ENCODE measurements at regions not wholly inside any gene's neighbourhood (a gene's known extent, or its start where the extent isn't known, plus 50 kb on each side); places are given as distances from the start of the nearest gene placed in this dataset.

DNA sequence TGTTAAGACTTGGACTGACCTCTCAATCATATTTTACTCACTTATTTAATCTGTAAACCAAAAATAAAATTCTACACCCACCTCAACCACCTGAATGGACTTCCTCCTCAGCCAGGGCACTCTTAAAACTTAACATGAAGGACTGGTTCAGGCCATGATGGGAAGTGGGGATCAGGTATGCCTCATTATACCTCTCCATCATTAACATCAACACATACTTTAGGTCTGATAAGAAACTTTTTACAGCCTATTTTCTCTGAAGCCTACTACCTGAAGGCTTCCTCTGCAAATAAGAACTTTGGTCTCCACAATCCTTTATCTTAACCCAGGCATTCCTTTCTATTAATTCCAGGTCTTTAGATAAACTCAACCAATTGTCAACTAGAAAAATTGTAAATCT, 390.0 kb downstream of the AASDHPPT start:
- Histone ChIP-seq H3K4me3 (ENCODE audit: low read length) (no peak overlapping the region), H3K27me3 (ENCODE audit: insufficient read depth, low read length) (no peaks in the 10 kb centered on the region), H3K27ac (ENCODE audit: low read length) (no peak overlapping the region), H3K36me3 (ENCODE audit: insufficient read depth, low read depth, low read length) (no peaks in the 10 kb centered on the region), H3K9me3 (ENCODE audit: insufficient read depth, low read depth, low read length) (no peaks in the 10 kb centered on the region), H3K4me1 (ENCODE audit: insufficient read depth, low read length) (peaks cover 10% of the 10 kb centered on the region; the same call in 1 of the 2 replicates), H3K9ac (ENCODE audit: low read depth, low read length) (no peak overlapping the region)

DNA sequence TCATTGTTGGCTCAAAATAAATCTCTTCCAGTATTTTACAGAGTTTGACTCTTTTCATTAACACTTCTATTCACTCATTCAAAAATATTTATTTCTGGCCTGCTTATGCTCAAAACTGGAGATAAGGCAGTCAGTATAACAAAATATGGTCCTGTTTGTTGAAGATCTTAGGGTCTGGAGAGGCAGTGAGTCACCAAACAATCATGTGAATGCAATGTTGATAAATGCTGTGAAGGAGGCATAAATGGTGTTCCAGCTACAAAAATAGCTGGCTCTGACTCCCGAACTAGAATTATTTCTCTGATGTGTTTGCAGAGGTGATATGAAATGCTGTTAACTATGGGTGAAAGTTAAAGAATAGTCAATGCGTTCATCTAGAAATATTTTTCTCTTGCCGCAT, 390.6 kb downstream of the AASDHPPT start:
- Histone ChIP-seq H3K27ac (ENCODE audit: low read length) (no peak overlapping the region), H3K9ac (ENCODE audit: low read depth, low read length) (no peak overlapping the region), H3K4me3 (ENCODE audit: low read length) (no peak overlapping the region), H3K4me1 (ENCODE audit: insufficient read depth, low read length) (peaks cover 6% of the 10 kb centered on the region; the same call in 1 of the 2 replicates), H3K9me3 (ENCODE audit: insufficient read depth, low read depth, low read length) (no peaks in the 10 kb centered on the region), H3K36me3 (ENCODE audit: insufficient read depth, low read depth, low read length) (no peaks in the 10 kb centered on the region), H3K27me3 (ENCODE audit: insufficient read depth, low read length) (no peaks in the 10 kb centered on the region)

DNA sequence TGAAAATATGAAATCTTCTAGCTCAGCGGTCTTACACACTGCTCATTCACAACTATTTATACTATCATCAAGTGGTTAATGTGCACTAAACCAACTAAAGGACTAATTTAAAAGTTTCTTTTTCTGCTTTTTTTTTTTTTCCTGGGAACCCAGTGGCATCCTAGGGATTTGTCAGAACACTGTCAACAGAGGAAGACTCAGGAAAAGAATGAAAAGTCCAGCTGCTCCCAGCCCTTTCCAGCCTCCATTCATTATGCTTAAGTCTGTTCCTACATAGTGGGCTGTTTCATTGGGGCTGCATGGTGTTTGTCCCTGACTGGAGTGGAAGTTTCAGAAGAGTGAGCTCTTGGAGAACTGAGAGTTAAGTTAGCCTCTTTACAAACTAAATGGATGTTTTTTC, 391.1 kb downstream of the AASDHPPT start:
- Histone ChIP-seq H3K4me3 (ENCODE audit: low read length) (no peak overlapping the region), H3K9me3 (ENCODE audit: insufficient read depth, low read depth, low read length) (no peaks in the 10 kb centered on the region), H3K27ac (ENCODE audit: low read length) (no peak overlapping the region), H3K36me3 (ENCODE audit: insufficient read depth, low read depth, low read length) (no peaks in the 10 kb centered on the region), H3K4me1 (ENCODE audit: insufficient read depth, low read length) (peaks cover 1% of the 10 kb centered on the region; the same call in 1 of the 2 replicates), H3K27me3 (ENCODE audit: insufficient read depth, low read length) (no peaks in the 10 kb centered on the region), H3K9ac (ENCODE audit: low read depth, low read length) (no peak overlapping the region)

DNA sequence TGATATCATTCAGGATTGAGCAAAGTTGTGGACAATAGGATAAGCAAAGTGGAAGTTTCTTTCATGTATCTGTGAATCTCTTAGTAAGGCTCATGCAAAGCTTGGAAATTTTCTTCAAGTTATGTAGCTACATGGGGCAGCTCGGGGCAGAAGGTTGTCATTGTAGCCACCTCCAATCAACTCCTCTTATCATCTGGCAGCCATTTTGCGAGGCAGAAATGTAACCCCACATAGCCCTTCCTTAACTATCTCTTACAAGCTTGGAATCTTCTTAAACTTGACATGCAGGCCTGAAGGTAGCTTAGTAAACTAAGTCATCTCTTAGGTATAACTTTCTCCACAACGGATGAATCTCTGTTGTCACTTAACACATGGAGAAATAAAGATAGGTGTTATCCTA, 392.8 kb downstream of the AASDHPPT start:
- Histone ChIP-seq H3K4me1 (ENCODE audit: insufficient read depth, low read length) (no peaks in the 10 kb centered on the region), H3K27ac (ENCODE audit: low read length) (no peak overlapping the region), H3K4me3 (ENCODE audit: low read length) (no peak overlapping the region), H3K9ac (ENCODE audit: low read depth, low read length) (no peak overlapping the region), H3K36me3 (ENCODE audit: insufficient read depth, low read depth, low read length) (no peaks in the 10 kb centered on the region), H3K27me3 (ENCODE audit: insufficient read depth, low read length) (no peaks in the 10 kb centered on the region), H3K9me3 (ENCODE audit: insufficient read depth, low read depth, low read length) (no peaks in the 10 kb centered on the region)

DNA sequence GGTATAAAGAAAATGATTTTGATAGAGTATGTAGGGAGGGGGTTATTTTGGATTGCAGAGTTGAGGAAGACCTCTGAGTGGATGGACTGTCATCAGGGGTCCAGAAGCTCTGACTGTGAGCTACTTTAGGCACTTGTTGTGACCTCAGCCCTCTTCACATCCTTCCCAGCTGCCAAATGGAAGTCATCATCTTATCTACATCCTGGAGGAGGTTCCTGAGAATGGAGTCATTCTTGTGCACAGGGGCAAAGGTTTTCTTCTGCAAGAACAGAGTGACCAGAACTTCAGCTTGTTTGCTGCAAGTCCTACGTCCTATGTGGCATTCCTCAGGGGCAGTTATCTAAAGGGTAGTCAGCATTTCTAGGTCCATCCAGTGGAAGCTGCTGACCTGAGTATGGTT, 393.8 kb downstream of the AASDHPPT start:
- H3K4me3 ChIP-seq (ENCODE audit: low read length), result no peak overlapping the region
- no peaks in the 10 kb centered on the region for H3K4me1 ChIP-seq (ENCODE audit: insufficient read depth, low read length)
- H3K27ac ChIP-seq (ENCODE audit: low read length), result no peak overlapping the region
- H3K9ac ChIP-seq (ENCODE audit: low read depth, low read length), result no peak overlapping the region
- H3K27me3 ChIP-seq (ENCODE audit: insufficient read depth, low read length), result no peaks in the 10 kb centered on the region
- H3K9me3 ChIP-seq (ENCODE audit: insufficient read depth, low read depth, low read length), result no peaks in the 10 kb centered on the region
- no peaks in the 10 kb centered on the region for H3K36me3 ChIP-seq (ENCODE audit: insufficient read depth, low read depth, low read length)

DNA sequence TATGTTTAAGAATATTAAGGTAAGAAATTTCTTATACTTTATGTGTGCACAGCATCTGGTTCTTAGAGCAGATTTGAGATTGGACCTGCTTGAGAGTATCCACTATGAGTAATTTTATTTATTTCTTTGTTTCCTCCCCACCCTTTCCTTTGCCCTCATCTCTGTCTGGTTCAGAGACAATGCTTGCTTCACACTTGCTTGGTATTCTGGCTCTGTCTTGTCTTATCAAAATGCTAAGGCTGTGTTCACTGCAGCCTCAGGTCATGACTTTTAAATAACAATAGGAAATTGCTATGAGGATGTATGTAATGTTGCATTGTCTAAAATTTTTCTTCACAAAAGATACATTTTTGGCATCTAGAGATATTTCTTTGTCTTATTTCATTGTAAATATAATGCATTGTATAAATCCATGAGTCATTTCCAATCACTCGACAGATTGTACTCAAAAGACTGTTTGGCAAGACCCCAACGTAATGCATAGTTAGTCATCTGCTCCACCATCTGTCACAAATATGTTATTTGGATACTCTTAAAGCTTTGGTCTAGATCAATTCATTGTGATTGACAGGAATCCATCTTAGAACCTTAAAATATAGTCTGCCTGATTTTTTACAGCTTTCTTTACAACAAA, 395.7 kb downstream of the AASDHPPT start:
- Histone ChIP-seq H3K27ac (ENCODE audit: low read length) (no peak overlapping the region), H3K9me3 (ENCODE audit: insufficient read depth, low read depth, low read length) (no peaks in the 10 kb centered on the region), H3K4me3 (ENCODE audit: low read length) (no peak overlapping the region), H3K9ac (ENCODE audit: low read depth, low read length) (no peak overlapping the region), H3K36me3 (ENCODE audit: insufficient read depth, low read depth, low read length) (no peaks in the 10 kb centered on the region), H3K27me3 (ENCODE audit: insufficient read depth, low read length) (no peaks in the 10 kb centered on the region), H3K4me1 (ENCODE audit: insufficient read depth, low read length) (no peaks in the 10 kb centered on the region)

DNA sequence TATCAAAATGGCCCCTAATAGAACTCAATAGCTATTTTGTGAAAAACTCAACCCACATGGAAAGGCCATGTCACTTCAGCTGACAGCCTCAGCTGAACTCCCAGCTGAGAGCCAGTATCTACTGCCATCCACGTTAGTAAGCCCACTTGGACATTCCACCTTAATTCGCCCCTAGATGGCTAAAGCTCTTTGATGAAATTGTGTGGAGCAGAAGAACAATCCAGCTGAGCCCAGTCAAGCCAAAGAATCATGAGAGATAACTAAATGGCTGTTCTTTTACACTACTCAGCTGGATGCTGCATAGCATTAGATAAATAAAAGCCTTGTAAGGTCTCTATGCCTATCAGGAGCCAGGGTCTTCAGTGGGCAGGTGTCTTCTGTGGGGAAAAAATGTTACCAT, 396.8 kb downstream of the AASDHPPT start:
- no peak overlapping the region for H3K4me3 ChIP-seq (ENCODE audit: low read length)

DNA sequence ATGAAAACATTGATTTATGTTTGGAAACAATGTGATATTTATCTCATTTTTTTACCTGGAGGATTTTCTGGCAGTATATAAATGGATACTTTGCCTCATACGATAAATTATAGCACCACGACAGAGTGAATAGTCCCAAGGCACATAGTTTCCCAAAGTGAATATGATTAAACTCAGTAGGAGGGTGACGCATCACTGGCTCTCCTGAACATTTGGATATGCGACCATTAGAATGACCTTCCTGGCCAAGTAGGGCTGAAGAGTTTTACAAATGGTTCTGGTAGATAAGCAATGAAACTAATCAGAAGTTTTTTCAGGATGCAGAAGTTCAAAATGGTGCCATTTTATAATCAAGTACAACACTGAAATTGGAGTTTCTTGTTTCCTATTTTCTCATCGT, 397.7 kb downstream of the AASDHPPT start:
- Histone ChIP-seq H3K4me1 (ENCODE audit: insufficient read depth, low read length) (no peaks in the 10 kb centered on the region), H3K27ac (ENCODE audit: low read length) (no peak overlapping the region), H3K4me3 (ENCODE audit: low read length) (no peak overlapping the region), H3K9me3 (ENCODE audit: insufficient read depth, low read depth, low read length) (no peaks in the 10 kb centered on the region), H3K9ac (ENCODE audit: low read depth, low read length) (no peak overlapping the region), H3K36me3 (ENCODE audit: insufficient read depth, low read depth, low read length) (no peaks in the 10 kb centered on the region), H3K27me3 (ENCODE audit: insufficient read depth, low read length) (no peaks in the 10 kb centered on the region)

More for the DNA sequence above, 396.8 kb downstream of the AASDHPPT start:
- no peaks in the 10 kb centered on the region for H3K9me3 ChIP-seq (ENCODE audit: insufficient read depth, low read depth, low read length)
- no peak overlapping the region for H3K9ac ChIP-seq (ENCODE audit: low read depth, low read length)
- no peaks in the 10 kb centered on the region for H3K36me3 ChIP-seq (ENCODE audit: insufficient read depth, low read depth, low read length)
- H3K27me3 ChIP-seq (ENCODE audit: insufficient read depth, low read length), result no peaks in the 10 kb centered on the region
- no peak overlapping the region for H3K27ac ChIP-seq (ENCODE audit: low read length)
- H3K4me1 ChIP-seq (ENCODE audit: insufficient read depth, low read length), result no peaks in the 10 kb centered on the region

DNA sequence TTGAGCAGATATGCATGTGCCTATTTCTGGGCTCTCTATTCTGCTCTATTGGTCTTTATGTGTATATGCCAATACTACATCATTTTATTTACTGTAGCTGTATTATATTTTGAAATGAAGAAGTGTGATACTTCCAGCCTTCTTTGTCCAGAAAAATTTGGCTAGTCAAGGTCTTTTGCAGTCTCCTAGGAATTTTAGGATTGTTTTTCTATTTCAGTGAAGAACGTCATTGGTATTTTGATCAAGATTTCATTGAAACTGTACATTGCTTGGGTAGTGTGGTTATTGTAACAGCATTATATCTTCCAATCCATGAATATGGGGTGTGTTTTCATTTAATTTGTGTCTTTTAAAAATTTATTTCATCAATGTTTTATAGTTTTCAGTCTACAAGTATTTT, 400.3 kb downstream of the AASDHPPT start:
- no peaks in the 10 kb centered on the region for H3K27me3 ChIP-seq (ENCODE audit: insufficient read depth, low read length)
- no peak overlapping the region for H3K27ac ChIP-seq (ENCODE audit: low read length)
- H3K4me1 ChIP-seq (ENCODE audit: insufficient read depth, low read length), result peaks cover 5% of the 10 kb centered on the region; the same call in 1 of the 2 replicates
- H3K9me3 ChIP-seq (ENCODE audit: insufficient read depth, low read depth, low read length), result no peaks in the 10 kb centered on the region
- no peaks in the 10 kb centered on the region for H3K36me3 ChIP-seq (ENCODE audit: insufficient read depth, low read depth, low read length)
- no peak overlapping the region for H3K9ac ChIP-seq (ENCODE audit: low read depth, low read length)
- no peak overlapping the region for H3K4me3 ChIP-seq (ENCODE audit: low read length)

DNA sequence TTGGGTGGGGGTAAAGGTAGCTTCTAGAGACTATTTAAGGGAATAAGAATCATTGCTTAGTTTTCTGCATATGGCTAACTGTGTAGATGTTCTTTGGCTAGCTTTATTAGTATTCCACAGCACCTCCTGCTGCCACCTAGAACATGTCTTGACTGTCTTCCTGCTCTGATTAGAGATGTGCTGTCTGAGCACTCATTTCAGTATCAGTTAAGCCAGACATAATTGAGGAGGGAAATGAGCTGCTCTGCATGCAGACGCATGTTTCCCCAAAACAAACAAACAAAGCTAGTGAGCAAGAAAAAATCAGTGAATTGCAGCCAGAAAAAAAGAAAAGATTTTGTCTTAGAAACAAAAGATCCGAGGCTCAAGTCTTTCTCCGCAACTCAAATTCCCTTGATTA, 402.2 kb downstream of the AASDHPPT start:
- H3K27ac ChIP-seq (ENCODE audit: low read length), result no peak overlapping the region
- H3K27me3 ChIP-seq (ENCODE audit: insufficient read depth, low read length), result no peaks in the 10 kb centered on the region

DNA sequence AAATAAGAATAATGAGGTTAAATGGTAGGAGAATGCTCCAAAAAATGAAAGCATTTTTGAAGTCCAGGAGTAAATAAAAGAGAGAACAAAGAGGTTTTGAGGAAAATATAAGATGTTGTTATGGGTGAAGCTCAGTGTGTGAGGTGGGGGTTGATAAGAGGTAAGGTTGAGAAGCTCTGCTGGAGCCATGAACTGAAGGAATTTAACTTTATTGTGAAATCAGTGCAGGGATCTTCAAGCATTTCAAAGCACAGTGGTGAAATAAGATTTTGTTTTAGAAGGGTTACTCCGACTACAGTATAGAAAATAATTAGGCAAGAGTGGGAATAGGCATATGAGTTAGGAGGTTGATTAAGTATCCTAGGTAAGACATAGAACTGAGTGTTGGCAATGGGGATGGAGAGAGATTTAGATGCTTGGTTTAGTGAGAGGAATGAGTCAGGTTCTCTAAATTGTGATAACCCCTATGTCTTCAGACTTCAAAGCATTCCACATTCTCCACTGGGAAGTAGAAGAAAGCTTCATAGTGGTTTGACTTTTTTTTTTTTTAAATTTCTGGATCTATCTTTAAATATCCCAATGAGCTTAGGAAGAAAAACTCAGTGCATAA, 403.2 kb downstream of the AASDHPPT start:
- no peaks in the 10 kb centered on the region for H3K9me3 ChIP-seq (ENCODE audit: insufficient read depth, low read depth, low read length)
- H3K27me3 ChIP-seq (ENCODE audit: insufficient read depth, low read length), result no peaks in the 10 kb centered on the region
- H3K36me3 ChIP-seq (ENCODE audit: insufficient read depth, low read depth, low read length), result no peaks in the 10 kb centered on the region
- no peak overlapping the region for H3K4me3 ChIP-seq (ENCODE audit: low read length)
- peaks cover 5% of the 10 kb centered on the region; the same call in 1 of the 2 replicates for H3K4me1 ChIP-seq (ENCODE audit: insufficient read depth, low read length)
- no peak overlapping the region for H3K27ac ChIP-seq (ENCODE audit: low read length)
- H3K9ac ChIP-seq (ENCODE audit: low read depth, low read length), result no peak overlapping the region

More for the DNA sequence above, 402.2 kb downstream of the AASDHPPT start:
- Histone ChIP-seq H3K36me3 (ENCODE audit: insufficient read depth, low read depth, low read length) (no peaks in the 10 kb centered on the region), H3K9ac (ENCODE audit: low read depth, low read length) (no peak overlapping the region), H3K9me3 (ENCODE audit: insufficient read depth, low read depth, low read length) (no peaks in the 10 kb centered on the region), H3K4me3 (ENCODE audit: low read length) (no peak overlapping the region), H3K4me1 (ENCODE audit: insufficient read depth, low read length) (peaks cover 5% of the 10 kb centered on the region; the same call in 1 of the 2 replicates)

All from iPS-20b (cell line).